Neural cell (in vitro differentiated cells): ENCODE measurements at regions not wholly inside any gene's neighbourhood (a gene's known extent, or its start where the extent isn't known, plus 50 kb on each side); places are given as distances from the start of the nearest gene placed in this dataset.

Experiments used
- H2AFZ ChIP-seq: fragments of 200-600, 300-800 bp; sonication (generic), shearing (Covaris generic); 2 replicates; pipeline ENCODE4 v1.6.0; 2014; ENCODE audit warnings: low read depth, mild to moderate bottlenecking, antibody characterized with exemption, low read length, moderate library complexity
- H3F3A ChIP-seq: fragments of 200-600 bp; shearing (Covaris generic); 2 replicates; pipeline ENCODE4 v1.6.1; 2016; ENCODE audit warnings: mild to moderate bottlenecking, moderate library complexity, mixed read lengths, antibody characterized with exemption, low read length; ENCODE audit not compliant: insufficient read depth, poor library complexity, severe bottlenecking
- H3K27ac ChIP-seq: fragments of 200-600, 300-800 bp; sonication (generic), shearing (Covaris generic); 2 replicates; pipeline ENCODE4 v1.5.1; 2014; ENCODE audit warnings: mild to moderate bottlenecking, low read length, moderate library complexity
- H3K27me3 ChIP-seq: fragments of 300-800, 200-600 bp; sonication (generic), shearing (Covaris generic); 2 replicates; pipeline ENCODE4 v1.6.0; 2014; ENCODE audit warnings: mild to moderate bottlenecking, low read depth, low read length, moderate library complexity; ENCODE audit not compliant: insufficient read depth
- H3K36me3 ChIP-seq: fragments of 300-800, 200-600 bp; sonication (generic), shearing (Covaris generic); 2 replicates; pipeline ENCODE4 v1.5.1; 2014; ENCODE audit warnings: mild to moderate bottlenecking, antibody characterized with exemption, low read length, moderate library complexity; ENCODE audit not compliant: insufficient read depth
- H3K4me2 ChIP-seq: fragments of 300-800, 200-600 bp; sonication (generic), shearing (Covaris generic); 2 replicates; pipeline ENCODE4 v1.6.0; 2014; ENCODE audit warnings: mild to moderate bottlenecking, low read length
- H3K4me3 ChIP-seq: fragments of 300-800, 200-600 bp; sonication (generic), shearing (Covaris generic); 2 replicates; pipeline ENCODE4 v1.5.1; 2014; ENCODE audit warnings: mild to moderate bottlenecking, low read length, moderate library complexity
- H3K79me2 ChIP-seq: fragments of 200-600 bp; shearing (Covaris generic); replicated peaks from 2 replicates; pipeline ENCODE4 v1.6.0; 2014; ENCODE audit warnings: mild to moderate bottlenecking, low read length, moderate library complexity; ENCODE audit not compliant: insufficient read depth
- H3K9ac ChIP-seq: fragments of 300-800, 200-600 bp; sonication (generic), shearing (Covaris generic); 2 replicates; pipeline ENCODE4 v1.6.1; 2016; ENCODE audit warnings: mild to moderate bottlenecking, low read length, mixed read lengths
- H3K9me2 ChIP-seq: fragments of 200-600 bp; shearing (Covaris generic); 2 replicates; pipeline ENCODE4 v1.6.1; 2016; ENCODE audit warnings: mild to moderate bottlenecking, low read length, mixed read lengths; ENCODE audit not compliant: insufficient read depth
- H3K9me3 ChIP-seq: fragments of 200-600, 300-800 bp; sonication (generic), shearing (Covaris generic); 2 replicates; pipeline ENCODE4 v1.6.1; 2016; ENCODE audit warnings: mild to moderate bottlenecking, mixed run types, low read length, moderate library complexity, mixed read lengths
- H4K20me1 ChIP-seq: fragments of 200-600 bp; shearing (Covaris generic); 2 replicates; pipeline ENCODE4 v1.6.1; 2016; ENCODE audit warnings: mild to moderate bottlenecking, mixed run types; ENCODE audit not compliant: insufficient read depth
- EP300 ChIP-seq: fragments of 450-650 bp; conservative IDR thresholded peaks from 2 replicates; pipeline ENCODE4 v1.6.1; 2014; ENCODE audit warnings: antibody characterized with exemption, mild to moderate bottlenecking, moderate library complexity; ENCODE audit not compliant: poor library complexity, severe bottlenecking
- EZH2 ChIP-seq: fragments of 200-600, 300-800 bp; shearing (Covaris generic), sonication (generic); IDR thresholded peaks from 2 replicates; pipeline ENCODE4 v1.6.1; 2014; ENCODE audit warnings: antibody characterized with exemption, low read length, borderline replicate concordance, mild to moderate bottlenecking; ENCODE audit not compliant: insufficient read depth, poor library complexity, severe bottlenecking
- MXI1 ChIP-seq: fragments of 450-650 bp; conservative IDR thresholded peaks from 2 replicates; pipeline ENCODE4 v1.6.1; 2014; ENCODE audit warnings: antibody characterized with exemption, mild to moderate bottlenecking; ENCODE audit not compliant: poor library complexity, severe bottlenecking
- POLR2AphosphoS5 ChIP-seq: IDR thresholded peaks from 2 replicates; pipeline ENCODE4 v1.6.1; 2012
- RAD21 ChIP-seq: fragments of 450-650 bp; conservative IDR thresholded peaks from 2 replicates; pipeline ENCODE4 v1.6.1; 2014; ENCODE audit warnings: antibody characterized with exemption, mild to moderate bottlenecking, moderate library complexity
- SMC3 ChIP-seq: fragments of 450-650 bp; conservative IDR thresholded peaks from 2 replicates; pipeline ENCODE4 v1.6.1; 2014; ENCODE audit warnings: antibody characterized with exemption, mild to moderate bottlenecking, moderate library complexity; ENCODE audit not compliant: poor library complexity
- TAF1 ChIP-seq: IDR thresholded peaks from 2 replicates; pipeline ENCODE4 v1.6.1; 2012; ENCODE audit warnings: low read depth
- TF ChIP-seq, protein P1 (sequence below): fragments of 450-650 bp; IDR thresholded peaks from 2 replicates; pipeline ENCODE4 v1.5.1; 2014; ENCODE audit warnings: antibody characterized with exemption, mild to moderate bottlenecking, moderate library complexity; ENCODE audit not compliant: poor library complexity, severe bottlenecking
- TF ChIP-seq, protein P2 (sequence below): IDR thresholded peaks from 2 replicates; pipeline ENCODE4 v1.6.1; 2012; ENCODE audit warnings: borderline replicate concordance

DNA sequence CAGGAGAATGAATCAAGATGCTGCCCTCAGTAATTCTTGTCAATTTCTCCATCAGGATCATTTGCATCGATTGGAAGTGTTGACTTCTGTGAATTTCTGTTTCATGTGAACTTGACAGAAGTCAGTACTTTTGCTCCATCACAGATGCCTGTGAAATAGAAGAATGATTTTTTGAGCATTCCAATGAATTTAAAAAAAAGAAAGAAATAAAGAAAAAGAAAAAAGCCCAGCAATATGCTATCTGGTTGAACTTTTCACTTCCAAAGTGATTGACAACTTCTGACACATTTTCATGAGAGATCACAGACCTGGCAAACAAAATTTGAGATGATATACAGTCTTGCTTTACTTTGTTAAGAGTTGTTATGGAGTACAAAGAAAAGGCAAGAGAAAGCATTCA is 175.3 kb downstream of the RWDD3 start:
- Histone ChIP-seq H3K4me2 (no peak overlapping the region), H3K9me2 (no peaks in the 10 kb centered on the region), H2AFZ (no peak overlapping the region), H3K27ac (no peak overlapping the region), H3K9me3 (no peaks in the 10 kb centered on the region), H3K27me3 (no peaks in the 10 kb centered on the region), H3K36me3 (no peaks in the 10 kb centered on the region), H3F3A (no peaks in the 10 kb centered on the region), H3K79me2 (no peaks in the 10 kb centered on the region), H3K4me3 (no peak overlapping the region), H3K9ac (no peak overlapping the region), H4K20me1 (no peaks in the 10 kb centered on the region)
- peak; percentile 66 for TF ChIP-seq EP300
- no peak for TF ChIP-seq SMC3

DNA sequence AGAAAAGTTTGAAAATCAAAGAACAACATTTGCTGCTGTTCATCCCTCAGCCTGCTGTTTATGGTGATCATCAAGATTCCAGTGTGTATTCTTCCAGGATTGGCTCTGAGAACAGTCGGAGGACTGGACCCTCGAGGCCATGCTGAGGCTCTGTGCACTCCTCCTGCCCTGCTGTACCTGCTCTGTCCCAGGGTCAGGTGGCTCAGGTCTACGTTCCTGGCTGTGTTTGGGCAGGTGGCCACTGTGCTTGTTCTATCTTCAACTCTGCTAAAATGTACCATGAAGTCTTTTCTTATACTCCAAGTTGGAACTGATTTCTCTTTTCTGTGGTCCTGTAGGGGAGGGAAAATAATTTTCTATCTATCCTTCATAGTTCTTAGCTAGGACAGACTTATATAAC is 175.9 kb downstream of the RWDD3 start:
- H3K27me3 ChIP-seq, result no peaks in the 10 kb centered on the region
- H3K9me2 ChIP-seq, result no peaks in the 10 kb centered on the region
- no peak overlapping the region for H3K9ac ChIP-seq
- H3K9me3 ChIP-seq, result no peaks in the 10 kb centered on the region
- H3K4me2 ChIP-seq, result no peak overlapping the region
- TF ChIP-seq EZH2, result no peak
- TF ChIP-seq EP300, result no peak
- TF ChIP-seq RAD21, result no peak
- TF ChIP-seq, protein P1, sequence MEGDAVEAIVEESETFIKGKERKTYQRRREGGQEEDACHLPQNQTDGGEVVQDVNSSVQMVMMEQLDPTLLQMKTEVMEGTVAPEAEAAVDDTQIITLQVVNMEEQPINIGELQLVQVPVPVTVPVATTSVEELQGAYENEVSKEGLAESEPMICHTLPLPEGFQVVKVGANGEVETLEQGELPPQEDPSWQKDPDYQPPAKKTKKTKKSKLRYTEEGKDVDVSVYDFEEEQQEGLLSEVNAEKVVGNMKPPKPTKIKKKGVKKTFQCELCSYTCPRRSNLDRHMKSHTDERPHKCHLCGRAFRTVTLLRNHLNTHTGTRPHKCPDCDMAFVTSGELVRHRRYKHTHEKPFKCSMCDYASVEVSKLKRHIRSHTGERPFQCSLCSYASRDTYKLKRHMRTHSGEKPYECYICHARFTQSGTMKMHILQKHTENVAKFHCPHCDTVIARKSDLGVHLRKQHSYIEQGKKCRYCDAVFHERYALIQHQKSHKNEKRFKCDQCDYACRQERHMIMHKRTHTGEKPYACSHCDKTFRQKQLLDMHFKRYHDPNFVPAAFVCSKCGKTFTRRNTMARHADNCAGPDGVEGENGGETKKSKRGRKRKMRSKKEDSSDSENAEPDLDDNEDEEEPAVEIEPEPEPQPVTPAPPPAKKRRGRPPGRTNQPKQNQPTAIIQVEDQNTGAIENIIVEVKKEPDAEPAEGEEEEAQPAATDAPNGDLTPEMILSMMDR, result no peak
- no peak for TF ChIP-seq SMC3
- TF ChIP-seq POLR2AphosphoS5, result no peak
- TF ChIP-seq TAF1, result no peak
- TF ChIP-seq MXI1, result no peak
- TF ChIP-seq, protein P2, sequence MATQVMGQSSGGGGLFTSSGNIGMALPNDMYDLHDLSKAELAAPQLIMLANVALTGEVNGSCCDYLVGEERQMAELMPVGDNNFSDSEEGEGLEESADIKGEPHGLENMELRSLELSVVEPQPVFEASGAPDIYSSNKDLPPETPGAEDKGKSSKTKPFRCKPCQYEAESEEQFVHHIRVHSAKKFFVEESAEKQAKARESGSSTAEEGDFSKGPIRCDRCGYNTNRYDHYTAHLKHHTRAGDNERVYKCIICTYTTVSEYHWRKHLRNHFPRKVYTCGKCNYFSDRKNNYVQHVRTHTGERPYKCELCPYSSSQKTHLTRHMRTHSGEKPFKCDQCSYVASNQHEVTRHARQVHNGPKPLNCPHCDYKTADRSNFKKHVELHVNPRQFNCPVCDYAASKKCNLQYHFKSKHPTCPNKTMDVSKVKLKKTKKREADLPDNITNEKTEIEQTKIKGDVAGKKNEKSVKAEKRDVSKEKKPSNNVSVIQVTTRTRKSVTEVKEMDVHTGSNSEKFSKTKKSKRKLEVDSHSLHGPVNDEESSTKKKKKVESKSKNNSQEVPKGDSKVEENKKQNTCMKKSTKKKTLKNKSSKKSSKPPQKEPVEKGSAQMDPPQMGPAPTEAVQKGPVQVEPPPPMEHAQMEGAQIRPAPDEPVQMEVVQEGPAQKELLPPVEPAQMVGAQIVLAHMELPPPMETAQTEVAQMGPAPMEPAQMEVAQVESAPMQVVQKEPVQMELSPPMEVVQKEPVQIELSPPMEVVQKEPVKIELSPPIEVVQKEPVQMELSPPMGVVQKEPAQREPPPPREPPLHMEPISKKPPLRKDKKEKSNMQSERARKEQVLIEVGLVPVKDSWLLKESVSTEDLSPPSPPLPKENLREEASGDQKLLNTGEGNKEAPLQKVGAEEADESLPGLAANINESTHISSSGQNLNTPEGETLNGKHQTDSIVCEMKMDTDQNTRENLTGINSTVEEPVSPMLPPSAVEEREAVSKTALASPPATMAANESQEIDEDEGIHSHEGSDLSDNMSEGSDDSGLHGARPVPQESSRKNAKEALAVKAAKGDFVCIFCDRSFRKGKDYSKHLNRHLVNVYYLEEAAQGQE, result no peak
- H3K36me3 ChIP-seq, result no peaks in the 10 kb centered on the region
- no peak overlapping the region for H2AFZ ChIP-seq
- H3K4me3 ChIP-seq, result no peak overlapping the region
- no peaks in the 10 kb centered on the region for H4K20me1 ChIP-seq
- no peak overlapping the region for H3K27ac ChIP-seq
- no peaks in the 10 kb centered on the region for H3F3A ChIP-seq
- no peaks in the 10 kb centered on the region for H3K79me2 ChIP-seq

DNA sequence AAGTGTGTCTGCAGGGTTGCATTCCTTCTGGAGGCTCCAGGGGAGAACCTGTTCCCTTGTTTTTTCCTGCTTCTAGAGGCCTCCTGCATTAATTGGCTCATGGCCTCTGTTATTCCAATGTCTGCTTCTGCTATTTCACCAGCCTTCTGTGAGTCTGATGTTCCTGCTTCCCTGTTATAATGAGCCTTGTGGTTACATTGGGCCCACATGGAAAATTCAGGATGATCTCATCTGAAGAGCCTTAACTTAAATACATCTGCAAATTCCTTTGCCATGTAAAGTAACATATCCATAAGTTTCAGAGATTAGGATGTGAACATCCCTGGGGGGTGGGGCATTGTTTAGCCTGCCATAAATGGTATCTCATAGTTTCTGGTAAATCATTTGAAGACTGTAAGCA is 181.1 kb downstream of the RWDD3 start:
- Histone ChIP-seq H3K79me2 (no peaks in the 10 kb centered on the region), H4K20me1 (no peaks in the 10 kb centered on the region), H3K4me3 (no peak overlapping the region), H3K36me3 (no peaks in the 10 kb centered on the region), H3K9me3 (no peaks in the 10 kb centered on the region), H3K27ac (no peak overlapping the region), H3K4me2 (no peak overlapping the region), H3K9me2 (no peaks in the 10 kb centered on the region), H3K9ac (no peak overlapping the region), H2AFZ (no peak overlapping the region), H3F3A (no peaks in the 10 kb centered on the region), H3K27me3 (no peaks in the 10 kb centered on the region)
- TF ChIP-seq EP300 (no peak), MXI1 (no peak), POLR2AphosphoS5 (no peak), TAF1 (no peak), RAD21 (no peak), SMC3 (no peak)
- TF ChIP-seq, protein P1, result no peak
- TF ChIP-seq, protein P2, result no peak
